Heart right ventricle (tissue), 16 donors: ENCODE measurements at regions not wholly inside any gene's neighbourhood (a gene's known extent, or its start where the extent isn't known, plus 50 kb on each side); places are given as distances from the start of the nearest gene placed in this dataset.

Experiments
- ATAC-seq, 8 donors: fragments of 200-7000 bp; cut with Tn5 transposase; one replicate each; pipeline ENCODE4 v1.9.1; 2020; ENCODE audit warnings: mild to moderate bottlenecking in 8 of 8, moderate library complexity in 8 of 8, moderate number of reproducible peaks in 1 of 8
- DNase-seq, 2 donors: peaks; one replicate each; pipeline ENCODE4 v3.0.0-alpha.2; 2020
- H3K27ac ChIP-seq, 10 donors: fragments of 200-600 bp; sonication (generic) in 2 of 10; one replicate each; pipeline versions ENCODE4 v1.5.0 to v1.8.0; 2020 to 2022; ENCODE audit warnings: mild to moderate bottlenecking in 3 of 10
- H3K27me3 ChIP-seq, 7 donors: fragments of 200-600 bp; one replicate each; pipeline ENCODE4 v1.8.0; 2021 to 2022; ENCODE audit warnings: mild to moderate bottlenecking in 2 of 7
- H3K36me3 ChIP-seq, 9 donors: fragments of 200-600 bp; sonication (generic) in 1 of 9; one replicate each; pipeline versions ENCODE4 v1.5.0 to v1.8.0; 2020 to 2022; ENCODE audit warnings: mild to moderate bottlenecking in 2 of 9
- H3K4me1 ChIP-seq, 9 donors: fragments of 200-600 bp; sonication (generic) in 1 of 9; one replicate each; pipeline versions ENCODE4 v1.5.0 to v1.8.0; 2020 to 2022; ENCODE audit warnings: mild to moderate bottlenecking in 4 of 9
- H3K4me3 ChIP-seq, 10 donors: fragments of 200-600 bp; sonication (generic) in 2 of 10; one replicate each; pipeline versions ENCODE4 v1.5.0 to v1.8.0; 2020 to 2022; ENCODE audit warnings: mild to moderate bottlenecking in 7 of 10, moderate library complexity in 2 of 10
- H3K9me3 ChIP-seq, 11 donors: fragments of 200-600 bp in 10 of 11; sonication (generic) in 2 of 11; one replicate each; pipeline versions ENCODE4 v1.5.0 to v1.8.0; 2013 to 2022; ENCODE audit warnings: mild to moderate bottlenecking in 2 of 11, control low read depth in 1 of 11, moderate library complexity in 1 of 11
- WGBS, 2 donors: extraction: QIAGEN DNeasy Blood & Tissue Kit; methylation state at CpG; one replicate each; pipeline ENCODE4 v1.1.7; 2013; ENCODE audit warnings: inconsistent platforms in 1 of 2; 5-methylcytosine and 5-hydroxymethylcytosine counted together
- intact Hi-C, 10 donors: fragments of 100-400 bp; cut with DNase I; formaldehyde crosslinking; loops; one replicate each; pipeline versions ENCODE4 v1.11.1 to v1.14.2; 2022
- TF ChIP-seq, protein P1 (sequence below), 9 donors: fragments of 200-600 bp; sonication (generic) in 2 of 9; IDR thresholded peaks; one replicate each; pipeline versions ENCODE4 v1.5.0 to v1.8.0; 2021 to 2022; ENCODE audit warnings: antibody characterized with exemption in 9 of 9, mild to moderate bottlenecking in 5 of 9, moderate library complexity in 1 of 9
- donor health status: Arrhythmogenic right ventricular cardiomyopathy.
- donor health status: ischemic (EF 13 %, LVEDD 7.1; RV severe dilation, severe dysfunction).
- donor health status: healthy with polysubstance abuse.
- donor health status: DM: no; HTN: yes; CAD: no.
- donor health status: DM: no; HTN: no; CAD: no.
- donor health status: ischemic (EF 25% LVEDD 6.9; RV normal size, moderate dysfunction).
- donor health status: ischemic (EF 25% LVEDD 5.7; RV mildly dilated, moderate dysfunction).
- donor health status: healthy.
- donor health status: DM: yes; HTN: yes; CAD: no.
- donor health status: Ischemic cardiomyopathy.
- donor health status: ischemic (EF 35%, LVEDD 5.7; RV mildly dilated, moderate dysfunction).
- donor health status: nonischemic (EF 11% LVEDD 7.7; RV severe dilation, severe dysfunction).
- donor health status: DM: yes; HTN: yes; CAD: no.
- donor health status: PGD.
- donor health status: ischemic (EF 29% LVEDD 5.4; RV normal size, mild dysfunction).
- donor health status: nonischemic (EF 23%, LVEDD 6.1; RV moderate dilation, normal function).

DNA sequence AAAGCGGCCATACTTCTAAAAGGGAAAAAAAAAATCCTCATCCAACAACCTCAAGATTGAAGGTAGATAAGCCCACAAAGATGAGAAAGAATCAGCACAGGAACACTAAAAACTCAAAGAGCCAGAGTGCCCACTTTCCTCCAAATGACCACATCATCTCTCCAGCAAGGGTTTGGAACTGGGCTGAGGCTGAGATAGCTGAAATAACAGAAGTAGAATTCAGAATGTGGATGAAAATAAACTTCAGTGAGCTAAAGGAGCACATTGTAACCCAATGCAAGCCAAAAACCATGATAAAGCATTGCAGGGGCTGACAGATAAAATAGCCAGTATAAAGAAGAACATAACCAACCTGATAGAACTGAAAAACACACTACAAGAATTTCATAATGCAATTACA lies 158.7 kb upstream of the UBE2E2 start:
- 86 to 89% methylated on average over 1 of the region's 1 CpG for WGBS, 2 donors
- DNase-seq (no peak), ATAC-seq (peak in 1 of 8 donors; percentile 24)
- intact Hi-C loops: no loop called here
- Histone ChIP-seq H3K4me3 (no peak overlapping the region), H3K27me3 (no peaks in the 10 kb centered on the region), H3K4me1 (peaks cover 0 to 4% (median 0%) of the 10 kb centered on the region in 9 donors), H3K36me3 (no peaks in the 10 kb centered on the region), H3K9me3 (peaks cover 0 to 39% (median 8%) of the 10 kb centered on the region in 11 donors), H3K27ac (peak overlapping the region in 2 of 10 donors; percentile 25 to 31)
- TF ChIP-seq, protein P1, sequence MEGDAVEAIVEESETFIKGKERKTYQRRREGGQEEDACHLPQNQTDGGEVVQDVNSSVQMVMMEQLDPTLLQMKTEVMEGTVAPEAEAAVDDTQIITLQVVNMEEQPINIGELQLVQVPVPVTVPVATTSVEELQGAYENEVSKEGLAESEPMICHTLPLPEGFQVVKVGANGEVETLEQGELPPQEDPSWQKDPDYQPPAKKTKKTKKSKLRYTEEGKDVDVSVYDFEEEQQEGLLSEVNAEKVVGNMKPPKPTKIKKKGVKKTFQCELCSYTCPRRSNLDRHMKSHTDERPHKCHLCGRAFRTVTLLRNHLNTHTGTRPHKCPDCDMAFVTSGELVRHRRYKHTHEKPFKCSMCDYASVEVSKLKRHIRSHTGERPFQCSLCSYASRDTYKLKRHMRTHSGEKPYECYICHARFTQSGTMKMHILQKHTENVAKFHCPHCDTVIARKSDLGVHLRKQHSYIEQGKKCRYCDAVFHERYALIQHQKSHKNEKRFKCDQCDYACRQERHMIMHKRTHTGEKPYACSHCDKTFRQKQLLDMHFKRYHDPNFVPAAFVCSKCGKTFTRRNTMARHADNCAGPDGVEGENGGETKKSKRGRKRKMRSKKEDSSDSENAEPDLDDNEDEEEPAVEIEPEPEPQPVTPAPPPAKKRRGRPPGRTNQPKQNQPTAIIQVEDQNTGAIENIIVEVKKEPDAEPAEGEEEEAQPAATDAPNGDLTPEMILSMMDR (IDR thresholded peaks at IDR 0.05): no peak

DNA sequence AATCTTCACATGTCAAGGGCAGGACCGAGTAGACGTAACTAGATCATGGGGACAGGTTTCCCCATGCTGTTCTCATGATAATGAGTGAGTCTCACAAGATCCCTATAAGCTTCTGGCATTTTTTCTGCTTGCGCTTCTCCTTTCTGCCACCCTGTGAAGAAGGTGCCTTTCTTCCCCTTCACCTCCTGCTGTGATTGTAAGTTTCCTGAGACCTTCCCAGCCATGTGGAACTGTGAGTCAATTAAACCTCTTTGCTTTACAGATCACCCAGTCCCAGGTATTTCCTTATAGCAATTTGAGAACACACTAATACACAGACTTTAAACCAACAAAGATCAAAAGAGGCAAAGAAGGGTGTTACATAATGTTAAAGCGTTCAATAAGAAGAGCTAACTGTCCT lies 156.6 kb upstream of the UBE2E2 start:
- no peaks in the 10 kb centered on the region for H3K36me3 ChIP-seq
- H3K27me3 ChIP-seq: no peaks in the 10 kb centered on the region
- no peak overlapping the region for H3K27ac ChIP-seq
- peaks cover 0 to 40% (median 8%) of the 10 kb centered on the region in 11 donors for H3K9me3 ChIP-seq
- H3K4me1 ChIP-seq: peaks cover 0 to 4% (median 0%) of the 10 kb centered on the region in 9 donors
- 90 to 92% methylated on average over 4 of the region's 4 CpGs for WGBS, 2 donors
- no peak for DNase-seq
- intact Hi-C loops: no loop called here
- H3K4me3 ChIP-seq: no peak overlapping the region
- ATAC-seq: no peak
- TF ChIP-seq, protein P1 (IDR thresholded peaks at IDR 0.05): no peak

DNA sequence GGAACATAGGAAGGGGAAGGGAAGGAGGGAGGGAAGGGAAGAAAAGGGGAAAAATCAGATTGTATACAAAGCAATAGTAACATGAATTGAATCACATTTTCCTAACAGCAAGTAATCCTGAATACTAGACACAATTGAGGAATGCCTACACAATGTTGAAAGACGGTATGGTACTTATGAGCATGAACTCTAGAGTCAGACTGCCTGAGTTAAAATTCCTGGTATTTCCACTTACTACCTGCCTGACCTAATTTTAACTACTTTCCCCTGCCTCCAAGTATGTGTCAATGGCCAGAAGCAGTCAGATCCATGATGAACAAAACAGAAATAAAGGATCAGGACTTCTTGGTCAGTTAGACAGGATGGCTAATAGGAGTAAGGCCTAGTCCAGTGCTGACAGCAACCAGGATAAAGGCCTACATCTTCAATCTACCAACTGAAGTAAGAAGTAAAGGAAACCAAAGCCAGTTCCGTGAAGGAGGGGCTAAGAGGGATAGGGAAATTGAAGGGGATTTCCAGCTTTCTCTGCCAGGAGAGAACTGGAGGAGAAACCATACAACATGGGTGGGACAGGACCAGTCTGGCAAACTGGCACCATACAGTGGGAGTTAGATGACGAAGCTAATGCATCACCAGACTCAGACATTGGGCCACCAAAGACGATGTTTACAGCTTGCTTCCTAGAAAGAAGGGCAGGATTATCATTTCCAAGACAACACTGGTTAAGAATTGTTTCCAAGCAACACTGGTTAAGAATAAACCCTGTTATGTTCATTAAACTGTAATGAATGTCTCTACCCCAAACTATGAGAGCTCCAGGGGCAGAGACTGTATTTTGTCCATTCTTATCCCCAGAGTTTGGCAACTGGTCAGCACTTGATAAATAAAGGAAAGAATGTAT lies 151.6 kb upstream of the UBE2E2 start:
- ATAC-seq (no peak), DNase-seq (no peak)
- Histone ChIP-seq H3K27ac (no peak overlapping the region), H3K27me3 (no peaks in the 10 kb centered on the region), H3K36me3 (no peaks in the 10 kb centered on the region), H3K4me1 (no peaks in the 10 kb centered on the region), H3K9me3 (peaks cover 0 to 26% (median 8%) of the 10 kb centered on the region in 11 donors), H3K4me3 (no peak overlapping the region)
- TF ChIP-seq, protein P1 (IDR thresholded peaks at IDR 0.05): no peak
- WGBS, 2 donors: 88 to 90% methylated on average over 4 of the region's 4 CpGs
- intact Hi-C loops: no loop called here

DNA sequence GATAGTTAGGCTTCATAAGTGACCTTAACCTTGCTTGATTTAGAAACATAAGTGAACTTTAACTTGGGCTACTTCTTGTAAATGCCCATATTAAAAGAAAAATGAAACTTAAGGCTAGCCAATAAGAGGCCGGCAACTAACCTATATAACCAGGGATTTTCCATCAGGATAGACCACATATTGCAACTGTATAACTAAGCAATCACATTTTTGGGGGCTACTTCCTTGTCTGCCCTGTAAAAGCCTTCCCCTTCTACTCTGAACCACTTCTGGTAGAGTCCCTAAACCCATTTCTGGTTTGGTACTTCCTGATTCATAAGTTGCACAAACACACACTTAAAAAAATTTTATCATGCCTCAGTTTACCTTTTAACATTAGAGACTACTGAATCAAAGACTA lies 150.9 kb upstream of the UBE2E2 start:
- Histone ChIP-seq H3K4me1 (no peaks in the 10 kb centered on the region), H3K4me3 (no peak overlapping the region), H3K36me3 (no peaks in the 10 kb centered on the region), H3K27ac (no peak overlapping the region), H3K27me3 (no peaks in the 10 kb centered on the region), H3K9me3 (peaks cover 0 to 23% (median 6%) of the 10 kb centered on the region in 11 donors)
- ATAC-seq (no peak), DNase-seq (no peak)
- intact Hi-C loops: no loop called here
- TF ChIP-seq, protein P1 (IDR thresholded peaks at IDR 0.05): no peak
- 93 to 95% methylated on average over 1 of the region's 1 CpG for WGBS, 2 donors
